Prostate gland (tissue), 2 donors: ENCODE measurements at regions not wholly inside any gene's neighbourhood (a gene's known extent, or its start where the extent isn't known, plus 50 kb on each side); places are given as distances from the start of the nearest gene placed in this dataset.

Experiments
- CTCF ChIP-seq, 4 experiments: fragments of 200-600 bp in 2 of 4; fragments of 450-650 bp in 2 of 4; sonication (generic) in 2 of 4; IDR thresholded peaks; 1 replicate in 3 of 4; 2 replicates in 1 of 4; pipeline ENCODE4 v1.5.1; 2016 to 2019; ENCODE audit warnings: antibody characterized with exemption in 4 of 4, mild to moderate bottlenecking in 2 of 4, moderate library complexity in 2 of 4
- POLR2A ChIP-seq: fragments of 450-650 bp; IDR thresholded peaks from one replicate; pipeline ENCODE4 v1.6.1; 2016; ENCODE audit warnings: antibody characterized with exemption, mild to moderate bottlenecking
- POLR2AphosphoS5 ChIP-seq: sonication (generic); formaldehyde crosslinking; IDR thresholded peaks from one replicate; pipeline ENCODE4 v1.6.1; 2017; ENCODE audit warnings: antibody characterized with exemption

- no peak for TF ChIP-seq POLR2A
- TF ChIP-seq POLR2AphosphoS5: no peak
- no peak for TF ChIP-seq CTCF (IDR thresholded peaks at IDR 0.05)
Measured at GRCh38 chr1:38332649-38333310, 286.2 kb upstream of the POU3F1 start.
